ENCODE measurements at regions not wholly inside any gene's neighbourhood (a gene's known extent, or its start where the extent isn't known, plus 50 kb on each side); places are given as distances from the start of the nearest gene placed in this dataset.

DNA sequence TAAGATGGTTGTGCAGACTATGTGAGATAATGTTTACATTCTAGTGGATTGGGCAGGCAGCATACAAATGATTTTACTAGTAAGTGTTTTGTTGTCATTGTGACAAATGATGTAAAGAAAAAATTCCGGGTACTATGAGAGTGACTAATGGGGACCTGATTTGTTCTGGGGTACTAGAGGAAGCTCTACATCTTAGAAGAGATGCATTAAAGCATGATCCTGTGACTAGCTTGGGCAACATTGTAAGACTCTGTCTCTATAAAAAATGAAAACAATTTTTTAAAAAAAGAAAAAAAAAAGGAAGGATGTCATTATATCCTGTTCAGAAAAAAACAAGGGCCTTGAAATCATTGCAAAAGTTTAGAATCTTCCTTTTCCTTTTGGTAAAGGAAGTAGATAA is 58.1 kb upstream of the MYRIP start:
- TF ChIP-seq, protein P1, sequence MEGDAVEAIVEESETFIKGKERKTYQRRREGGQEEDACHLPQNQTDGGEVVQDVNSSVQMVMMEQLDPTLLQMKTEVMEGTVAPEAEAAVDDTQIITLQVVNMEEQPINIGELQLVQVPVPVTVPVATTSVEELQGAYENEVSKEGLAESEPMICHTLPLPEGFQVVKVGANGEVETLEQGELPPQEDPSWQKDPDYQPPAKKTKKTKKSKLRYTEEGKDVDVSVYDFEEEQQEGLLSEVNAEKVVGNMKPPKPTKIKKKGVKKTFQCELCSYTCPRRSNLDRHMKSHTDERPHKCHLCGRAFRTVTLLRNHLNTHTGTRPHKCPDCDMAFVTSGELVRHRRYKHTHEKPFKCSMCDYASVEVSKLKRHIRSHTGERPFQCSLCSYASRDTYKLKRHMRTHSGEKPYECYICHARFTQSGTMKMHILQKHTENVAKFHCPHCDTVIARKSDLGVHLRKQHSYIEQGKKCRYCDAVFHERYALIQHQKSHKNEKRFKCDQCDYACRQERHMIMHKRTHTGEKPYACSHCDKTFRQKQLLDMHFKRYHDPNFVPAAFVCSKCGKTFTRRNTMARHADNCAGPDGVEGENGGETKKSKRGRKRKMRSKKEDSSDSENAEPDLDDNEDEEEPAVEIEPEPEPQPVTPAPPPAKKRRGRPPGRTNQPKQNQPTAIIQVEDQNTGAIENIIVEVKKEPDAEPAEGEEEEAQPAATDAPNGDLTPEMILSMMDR (IDR thresholded peaks at IDR 0.05): no peak
- H3K36me3 ChIP-seq (ENCODE audit: control insufficient read depth, insufficient read depth, low read length): no peaks in the 10 kb centered on the region
- H3K27ac ChIP-seq (ENCODE audit: low read length): no peak overlapping the region

DNA sequence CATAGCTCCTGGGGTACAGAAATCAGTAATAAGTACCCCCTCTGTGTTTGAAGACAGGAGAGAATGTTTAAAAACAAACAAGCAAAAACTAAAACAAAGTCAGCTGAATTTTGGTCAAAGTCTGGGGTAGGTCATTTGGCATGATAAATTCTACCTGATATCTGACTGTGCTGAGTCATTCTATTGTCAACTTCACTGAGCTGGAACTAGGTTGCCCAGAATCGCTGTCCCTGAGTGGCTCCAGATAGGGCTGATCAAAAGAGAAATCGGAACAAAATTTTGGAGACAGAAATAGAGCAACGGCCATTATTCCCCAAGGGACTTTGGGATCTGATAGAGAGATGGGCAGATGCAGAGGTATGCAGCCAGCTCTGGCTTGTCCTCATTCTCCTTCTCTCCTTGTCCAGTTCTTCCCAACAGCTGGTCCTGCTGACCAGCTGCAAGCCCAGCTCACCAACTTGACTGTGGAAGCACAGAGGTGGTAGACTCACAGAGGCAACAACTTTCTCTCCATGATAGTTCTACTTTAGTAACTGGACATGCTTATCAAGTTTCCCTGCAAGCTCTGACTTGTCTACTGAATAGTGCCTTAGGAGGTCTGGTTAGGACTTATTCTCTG is 57.3 kb upstream of the MYRIP start:
- 67% methylated on average over 3 of the region's 3 CpGs for WGBS (ENCODE audit: insufficient coverage)
- Mint-ChIP-seq H3K4me1 (no peaks in the 10 kb centered on the region), H3K27me3 (ENCODE audit: low read depth in 2 of 2) (peaks cover 3 to 7% of the 10 kb centered on the region in 2 donors)

More for the DNA sequence above, 58.1 kb upstream of the MYRIP start:
- H3K27me3 Mint-ChIP-seq (ENCODE audit: low read depth in 2 of 2): peaks cover 0 to 7% of the 10 kb centered on the region in 2 donors
- Histone ChIP-seq H3K9me3 (ENCODE audit: control insufficient read depth, insufficient read depth, low read length) (no peaks in the 10 kb centered on the region), H3K4me3 (ENCODE audit: low read length) (no peak overlapping the region), H3K4me1 (ENCODE audit: control insufficient read depth, insufficient read depth, low read length) (no peaks in the 10 kb centered on the region), H3K27me3 (ENCODE audit: control insufficient read depth, insufficient read depth, low read length) (no peaks in the 10 kb centered on the region)
- H3K9me3 Mint-ChIP-seq: no peaks in the 10 kb centered on the region
- H3K4me3 Mint-ChIP-seq: no peak overlapping the region
- no peaks in the 10 kb centered on the region for H3K36me3 Mint-ChIP-seq
- DNase-seq (no peak), ATAC-seq (no peak)
- WGBS (ENCODE audit: insufficient coverage): 47% methylated on average over 1 of the region's 1 CpG
- intact Hi-C loops (cut with micrococcal nuclease): no loop called here
- no peak overlapping the region for H3K27ac Mint-ChIP-seq
- H3K4me1 Mint-ChIP-seq: no peaks in the 10 kb centered on the region

GRCh38 chr3:39752751-39753150 is 56.7 kb upstream of the MYRIP start:
- ATAC-seq (no peak), DNase-seq (no peak)
- Histone ChIP-seq H3K27me3 (ENCODE audit: control insufficient read depth, insufficient read depth, low read length) (no peaks in the 10 kb centered on the region), H3K9me3 (ENCODE audit: control insufficient read depth, insufficient read depth, low read length) (no peaks in the 10 kb centered on the region), H3K4me3 (ENCODE audit: low read length) (no peak overlapping the region), H3K36me3 (ENCODE audit: control insufficient read depth, insufficient read depth, low read length) (no peaks in the 10 kb centered on the region), H3K27ac (ENCODE audit: low read length) (no peak overlapping the region), H3K4me1 (ENCODE audit: control insufficient read depth, insufficient read depth, low read length) (no peaks in the 10 kb centered on the region)
- WGBS (ENCODE audit: insufficient coverage): 75% methylated on average over 1 of the region's 1 CpG
- H3K36me3 Mint-ChIP-seq: no peaks in the 10 kb centered on the region
- H3K27me3 Mint-ChIP-seq (ENCODE audit: low read depth in 2 of 2): peaks cover 3 to 7% of the 10 kb centered on the region in 2 donors
- no peaks in the 10 kb centered on the region for H3K4me1 Mint-ChIP-seq
- no peaks in the 10 kb centered on the region for H3K9me3 Mint-ChIP-seq
- H3K4me3 Mint-ChIP-seq: no peak overlapping the region
- TF ChIP-seq, protein P1 (IDR thresholded peaks at IDR 0.05): no peak
- intact Hi-C loops (cut with micrococcal nuclease): no loop called here
- no peak overlapping the region for H3K27ac Mint-ChIP-seq

More for the DNA sequence above, 57.3 kb upstream of the MYRIP start:
- Mint-ChIP-seq H3K36me3 (no peaks in the 10 kb centered on the region), H3K27ac (no peak overlapping the region), H3K4me3 (no peak overlapping the region), H3K9me3 (no peaks in the 10 kb centered on the region)
- Histone ChIP-seq H3K9me3 (ENCODE audit: control insufficient read depth, insufficient read depth, low read length) (no peaks in the 10 kb centered on the region), H3K27me3 (ENCODE audit: control insufficient read depth, insufficient read depth, low read length) (no peaks in the 10 kb centered on the region), H3K27ac (ENCODE audit: low read length) (no peak overlapping the region), H3K4me1 (ENCODE audit: control insufficient read depth, insufficient read depth, low read length) (no peaks in the 10 kb centered on the region), H3K4me3 (ENCODE audit: low read length) (no peak overlapping the region), H3K36me3 (ENCODE audit: control insufficient read depth, insufficient read depth, low read length) (no peaks in the 10 kb centered on the region)
- TF ChIP-seq, protein P1 (IDR thresholded peaks at IDR 0.05): no peak
- DNase-seq (no peak), ATAC-seq (no peak)
- intact Hi-C loops (cut with micrococcal nuclease): no loop called here

DNA sequence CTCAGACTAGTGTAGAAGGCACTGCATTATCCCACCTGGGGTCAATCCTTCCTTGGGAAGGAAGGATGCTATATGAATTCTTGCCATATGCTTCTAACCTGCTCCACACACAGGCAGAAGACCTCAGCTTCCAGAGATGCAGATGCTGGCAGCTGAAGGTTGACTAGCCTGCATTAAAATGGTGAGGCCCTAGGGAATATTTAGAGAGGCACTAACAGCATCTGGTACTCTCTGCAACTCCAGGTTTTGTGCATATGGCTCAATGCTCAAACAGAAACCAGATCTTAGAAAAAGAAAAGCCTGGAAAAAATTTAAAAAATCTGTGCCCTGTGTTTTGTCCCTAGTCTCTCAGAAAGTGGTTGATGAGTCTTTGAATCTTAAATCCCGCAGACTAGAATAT is 56.0 kb upstream of the MYRIP start:
- Mint-ChIP-seq H3K4me3 (no peak overlapping the region), H3K27ac (no peak overlapping the region), H3K9me3 (no peaks in the 10 kb centered on the region), H3K36me3 (no peaks in the 10 kb centered on the region), H3K27me3 (ENCODE audit: low read depth in 2 of 2) (peaks cover 3 to 7% of the 10 kb centered on the region in 2 donors), H3K4me1 (no peaks in the 10 kb centered on the region)
- H3K27ac ChIP-seq (ENCODE audit: low read length): no peak overlapping the region
- TF ChIP-seq, protein P1 (IDR thresholded peaks at IDR 0.05): no peak
- H3K9me3 ChIP-seq (ENCODE audit: control insufficient read depth, insufficient read depth, low read length): no peaks in the 10 kb centered on the region
- H3K27me3 ChIP-seq (ENCODE audit: control insufficient read depth, insufficient read depth, low read length): no peaks in the 10 kb centered on the region
- H3K4me1 ChIP-seq (ENCODE audit: control insufficient read depth, insufficient read depth, low read length): no peaks in the 10 kb centered on the region
- DNase-seq: no peak
- no peak for ATAC-seq
- no peaks in the 10 kb centered on the region for H3K36me3 ChIP-seq (ENCODE audit: control insufficient read depth, insufficient read depth, low read length)
- intact Hi-C loops (cut with micrococcal nuclease): no loop called here
- no CpG with 5 or more reads among the region's 1 CpG for WGBS (ENCODE audit: insufficient coverage)
- no peak overlapping the region for H3K4me3 ChIP-seq (ENCODE audit: low read length)

Measured in natural killer cell (primary cell).